A673 (cell line): ENCODE measurements at regions not wholly inside any gene's neighbourhood (a gene's known extent, or its start where the extent isn't known, plus 50 kb on each side); places are given as distances from the start of the nearest gene placed in this dataset.

Source experiments
- BruUV-seq: library from RNA; stranded (reverse); fragments of 400-500 nt; replicated peaks from 2 replicates; lab custom pipeline; 2021; lab: Mats Ljungman, UMichigan
- CTCF ChIA-PET: fragments of 300-600 bp; sonication (Branson Sonifier 250); formaldehyde crosslinking; loops from one replicate; lab custom pipeline; 2022; ENCODE audit warnings: antibody characterized with exemption; lab: Charles Lee
- POLR2A ChIA-PET: fragments of 300-600 bp; sonication (Branson Sonifier 250); formaldehyde crosslinking; loops from one replicate; lab custom pipeline; 2022; ENCODE audit warnings: antibody characterized with exemption; ENCODE audit not compliant: low non-redundant PET; lab: Charles Lee
- DNase-seq: peaks from one replicate; pipeline ENCODE4 v3.0.0-alpha.2; 2015; ENCODE audit warnings: low spot score
- H3K27ac ChIP-seq: fragments of 200-600 bp; sonication (generic); 2 replicates; pipeline ENCODE4 v1.5.1; 2016; ENCODE audit warnings: mixed run types, low read depth, mild to moderate bottlenecking, mixed read lengths, antibody characterized with exemption, low read length; ENCODE audit not compliant: poor library complexity, severe bottlenecking
- H3K27me3 ChIP-seq: fragments of 200-600 bp; sonication (generic); replicated peaks from 2 replicates; pipeline ENCODE4 v1.6.1; 2017; ENCODE audit warnings: mixed run types, low read depth, mild to moderate bottlenecking, mixed read lengths, antibody characterized with exemption, low read length; ENCODE audit not compliant: insufficient read depth, poor library complexity
- H3K36me3 ChIP-seq: fragments of 200-600 bp; sonication (generic); 2 replicates; pipeline ENCODE4 v1.6.1; 2016; ENCODE audit warnings: mixed run types, mild to moderate bottlenecking, mixed read lengths, antibody characterized with exemption, low read length; ENCODE audit not compliant: insufficient read depth, poor library complexity, severe bottlenecking
- H3K4me1 ChIP-seq: fragments of 200-600 bp; sonication (generic); 2 replicates; pipeline ENCODE4 v1.6.1; 2017; ENCODE audit warnings: mixed run types, mild to moderate bottlenecking, mixed read lengths, antibody characterized with exemption, low read length; ENCODE audit not compliant: insufficient read depth, poor library complexity, severe bottlenecking
- H3K4me3 ChIP-seq: fragments of 200-600 bp; sonication (generic); 2 replicates; pipeline ENCODE4 v1.5.1; 2016; ENCODE audit warnings: low read depth, mixed run types, mild to moderate bottlenecking, mixed read lengths, low read length; ENCODE audit not compliant: poor library complexity, severe bottlenecking
- H3K9me3 ChIP-seq: fragments of 200-600 bp; sonication (generic); 2 replicates; pipeline ENCODE4 v1.6.1; 2016; ENCODE audit warnings: mixed run types, low read depth, mild to moderate bottlenecking, mixed read lengths, antibody characterized with exemption, low read length; ENCODE audit not compliant: poor library complexity, severe bottlenecking
- EZH2 ChIP-seq: fragments of 200-600 bp; sonication (generic); IDR thresholded peaks from 2 replicates; pipeline ENCODE4 v1.6.1; 2017; ENCODE audit warnings: borderline replicate concordance, low read depth, mild to moderate bottlenecking, mixed read lengths, antibody characterized with exemption, low read length; ENCODE audit not compliant: poor library complexity, severe bottlenecking
- intact Hi-C: fragments of 100-400 bp; cut with micrococcal nuclease; formaldehyde crosslinking; loops from one replicate; pipeline ENCODE4 v1.10.0; 2022; ENCODE audit not compliant: unreplicated experiment
- TF ChIP-seq, protein P1 (sequence below): fragments of 300-800, 200-600 bp; sonication (generic); conservative IDR thresholded peaks from 2 replicates; pipeline ENCODE4 v1.5.1; 2017; ENCODE audit warnings: low read depth, mild to moderate bottlenecking, antibody characterized with exemption, low read length, moderate library complexity, mixed read lengths

DNA sequence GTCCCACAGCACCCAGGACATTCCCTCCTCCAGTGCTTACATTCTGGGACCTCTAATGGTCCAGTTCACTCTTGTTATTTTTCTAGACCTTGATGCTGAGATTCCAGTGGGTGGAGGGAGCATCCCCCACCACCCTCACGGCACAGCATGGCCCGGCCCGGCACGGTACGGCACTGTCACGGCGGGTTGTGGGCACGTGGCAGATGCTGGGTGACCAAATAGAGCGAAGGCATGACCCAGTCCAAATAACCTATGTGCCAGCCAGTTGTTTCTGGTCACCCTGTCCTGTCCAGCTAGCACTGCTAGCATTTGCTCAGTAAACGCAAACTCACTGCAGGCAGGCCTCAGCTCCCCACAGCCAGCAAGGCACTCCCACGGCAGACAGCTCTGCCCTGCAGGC is 204.7 kb downstream of the ENGASE start:
- CTCF ChIA-PET, result no interaction called here

GRCh38 chr17:79276821-79277220 is 202.2 kb downstream of the ENGASE start:
- H3K36me3 ChIP-seq, result no peaks in the 10 kb centered on the region
- intact Hi-C loops, result no loop called here
- no TSS peak for BruUV-seq
- H3K4me1 ChIP-seq, result no peaks in the 10 kb centered on the region
- DNase-seq, result no peak
- POLR2A ChIA-PET, result no interaction called here
- no peak overlapping the region for H3K4me3 ChIP-seq
- no peak for TF ChIP-seq EZH2
- TF ChIP-seq, protein P1, sequence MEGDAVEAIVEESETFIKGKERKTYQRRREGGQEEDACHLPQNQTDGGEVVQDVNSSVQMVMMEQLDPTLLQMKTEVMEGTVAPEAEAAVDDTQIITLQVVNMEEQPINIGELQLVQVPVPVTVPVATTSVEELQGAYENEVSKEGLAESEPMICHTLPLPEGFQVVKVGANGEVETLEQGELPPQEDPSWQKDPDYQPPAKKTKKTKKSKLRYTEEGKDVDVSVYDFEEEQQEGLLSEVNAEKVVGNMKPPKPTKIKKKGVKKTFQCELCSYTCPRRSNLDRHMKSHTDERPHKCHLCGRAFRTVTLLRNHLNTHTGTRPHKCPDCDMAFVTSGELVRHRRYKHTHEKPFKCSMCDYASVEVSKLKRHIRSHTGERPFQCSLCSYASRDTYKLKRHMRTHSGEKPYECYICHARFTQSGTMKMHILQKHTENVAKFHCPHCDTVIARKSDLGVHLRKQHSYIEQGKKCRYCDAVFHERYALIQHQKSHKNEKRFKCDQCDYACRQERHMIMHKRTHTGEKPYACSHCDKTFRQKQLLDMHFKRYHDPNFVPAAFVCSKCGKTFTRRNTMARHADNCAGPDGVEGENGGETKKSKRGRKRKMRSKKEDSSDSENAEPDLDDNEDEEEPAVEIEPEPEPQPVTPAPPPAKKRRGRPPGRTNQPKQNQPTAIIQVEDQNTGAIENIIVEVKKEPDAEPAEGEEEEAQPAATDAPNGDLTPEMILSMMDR, result no peak
- CTCF ChIA-PET, result no interaction called here
- H3K27me3 ChIP-seq, result peaks cover 44% of the 10 kb centered on the region
- H3K9me3 ChIP-seq, result no peaks in the 10 kb centered on the region
- no peak overlapping the region for H3K27ac ChIP-seq

More for the DNA sequence above, 204.7 kb downstream of the ENGASE start:
- Histone ChIP-seq H3K36me3 (no peaks in the 10 kb centered on the region), H3K27me3 (peaks cover 48% of the 10 kb centered on the region), H3K4me1 (no peaks in the 10 kb centered on the region), H3K27ac (no peak overlapping the region), H3K4me3 (no peak overlapping the region), H3K9me3 (no peaks in the 10 kb centered on the region)
- TF ChIP-seq EZH2, result no peak
- TF ChIP-seq, protein P1, result no peak
- BruUV-seq, result no TSS peak
- no peak for DNase-seq
- POLR2A ChIA-PET, result no interaction called here
- intact Hi-C loops, result no loop called here

GRCh38 chr17:79273660-79274059 is 199.0 kb downstream of the ENGASE start:
- no peak for TF ChIP-seq EZH2
- TF ChIP-seq, protein P1, result no peak
- H3K9me3 ChIP-seq, result no peaks in the 10 kb centered on the region
- no TSS peak for BruUV-seq
- H3K4me1 ChIP-seq, result no peaks in the 10 kb centered on the region
- H3K4me3 ChIP-seq, result no peak overlapping the region
- ChIA-PET CTCF (no interaction called here), POLR2A (no interaction called here)
- intact Hi-C loops, result no loop called here
- no peak overlapping the region for H3K27ac ChIP-seq
- no peak for DNase-seq
- H3K36me3 ChIP-seq, result no peaks in the 10 kb centered on the region
- peaks cover 55% of the 10 kb centered on the region for H3K27me3 ChIP-seq
